Tibial nerve (tissue), 4 donors: ENCODE measurements at regions not wholly inside any gene's neighbourhood (a gene's known extent, or its start where the extent isn't known, plus 50 kb on each side); places are given as distances from the start of the nearest gene placed in this dataset.

Experiments
- DNase-seq, 2 donors: peaks; one replicate each; pipeline ENCODE4 v3.0.0-alpha.2; 2019; ENCODE audit warnings: low spot score in 2 of 2
- H3K27ac ChIP-seq, 4 donors: fragments of 200-600 bp; sonication (generic) in 3 of 4; one replicate each; pipeline ENCODE4 v1.5.1; 2017 to 2019; ENCODE audit warnings: mild to moderate bottlenecking in 1 of 4
- H3K27me3 ChIP-seq, 2 donors: fragments of 200-600 bp; sonication (generic) in 1 of 2; one replicate each; pipeline versions ENCODE4 v1.5.1 to v1.6.0; 2017 to 2019
- H3K36me3 ChIP-seq, 3 donors: fragments of 200-600 bp; sonication (generic); one replicate each; pipeline ENCODE4 v1.5.1; 2018 to 2019
- H3K4me1 ChIP-seq, 4 donors: fragments of 200-600 bp; sonication (generic) in 3 of 4; one replicate each; pipeline ENCODE4 v1.5.1; 2017 to 2019
- H3K4me3 ChIP-seq, 4 donors: fragments of 200-600 bp; sonication (generic) in 3 of 4; one replicate each; pipeline ENCODE4 v1.5.1; 2017 to 2019; ENCODE audit warnings: mild to moderate bottlenecking in 1 of 4, moderate library complexity in 1 of 4
- H3K9me3 ChIP-seq, 4 donors: fragments of 200-600 bp; sonication (generic) in 3 of 4; one replicate each; pipeline ENCODE4 v1.5.1; 2017 to 2019
- CTCF ChIP-seq, 5 experiments: fragments of 200-600 bp in 3 of 5; fragments of 450-650 bp in 2 of 5; sonication (generic) in 3 of 5; IDR thresholded peaks; one replicate each; pipeline ENCODE4 v1.5.1; 2016 to 2019; ENCODE audit warnings: antibody characterized with exemption in 5 of 5, mild to moderate bottlenecking in 3 of 5, moderate library complexity in 2 of 5
- EP300 ChIP-seq, 2 donors: sonication (generic); formaldehyde crosslinking; IDR thresholded peaks; one replicate each; pipeline ENCODE4 v1.6.1; 2017; ENCODE audit warnings: antibody characterized with exemption in 2 of 2, mild to moderate bottlenecking in 1 of 2
- POLR2A ChIP-seq, 2 donors: fragments of 450-650 bp; IDR thresholded peaks; one replicate each; pipeline ENCODE4 v1.6.1; 2017; ENCODE audit warnings: antibody characterized with exemption in 2 of 2, mild to moderate bottlenecking in 2 of 2, moderate library complexity in 2 of 2
- WGBS, 2 donors: methylation state at CpG; one replicate each; pipeline ENCODE4 v1.1.5; 2018; 5-methylcytosine and 5-hydroxymethylcytosine counted together

GRCh38 chr5:74499256-74500050 lies 141.1 kb downstream of the ENC1 start:
- WGBS, 2 donors, result 57 to 73% methylated on average over 4 of the region's 4 CpGs
- no peaks in the 10 kb centered on the region for H3K36me3 ChIP-seq
- TF ChIP-seq CTCF (IDR thresholded peaks at IDR 0.05) (no peak), POLR2A (IDR thresholded peaks at IDR 0.05) (no peak), EP300 (IDR thresholded peaks at IDR 0.05) (no peak)

GRCh38 chr5:74497706-74498105 lies 142.8 kb downstream of the ENC1 start:
- no peak for DNase-seq
- Histone ChIP-seq H3K4me1 (no peaks in the 10 kb centered on the region), H3K27ac (no peak overlapping the region), H3K36me3 (no peaks in the 10 kb centered on the region), H3K4me3 (no peak overlapping the region), H3K9me3 (no peaks in the 10 kb centered on the region), H3K27me3 (no peaks in the 10 kb centered on the region)
- TF ChIP-seq POLR2A (IDR thresholded peaks at IDR 0.05) (no peak), EP300 (IDR thresholded peaks at IDR 0.05) (no peak), CTCF (IDR thresholded peaks at IDR 0.05) (no peak)
- WGBS, 2 donors, result 86 to 90% methylated on average over 4 of the region's 4 CpGs

More at GRCh38 chr5:74499256-74500050, 141.1 kb downstream of the ENC1 start:
- Histone ChIP-seq H3K9me3 (no peaks in the 10 kb centered on the region), H3K27me3 (no peaks in the 10 kb centered on the region), H3K4me3 (no peak overlapping the region), H3K27ac (no peak overlapping the region), H3K4me1 (no peaks in the 10 kb centered on the region)
- DNase-seq, result no peak

- no peak for DNase-seq
- Histone ChIP-seq H3K27ac (no peak overlapping the region), H3K27me3 (no peaks in the 10 kb centered on the region), H3K36me3 (no peaks in the 10 kb centered on the region), H3K4me1 (no peaks in the 10 kb centered on the region), H3K4me3 (no peak overlapping the region), H3K9me3 (no peaks in the 10 kb centered on the region)
- TF ChIP-seq POLR2A (IDR thresholded peaks at IDR 0.05) (no peak), CTCF (IDR thresholded peaks at IDR 0.05) (no peak), EP300 (IDR thresholded peaks at IDR 0.05) (no peak)
Observed at GRCh38 chr5:74493411-74493810, 147.1 kb downstream of the ENC1 start.

- no peak for TF ChIP-seq CTCF (IDR thresholded peaks at IDR 0.05)
- TF ChIP-seq EP300 (IDR thresholded peaks at IDR 0.05), result no peak
- no peak for TF ChIP-seq POLR2A (IDR thresholded peaks at IDR 0.05)
- Histone ChIP-seq H3K36me3 (no peaks in the 10 kb centered on the region), H3K9me3 (no peaks in the 10 kb centered on the region), H3K27ac (no peak overlapping the region), H3K27me3 (no peaks in the 10 kb centered on the region), H3K4me3 (no peak overlapping the region), H3K4me1 (no peaks in the 10 kb centered on the region)
- 38 to 40% methylated on average over 2 of the region's 2 CpGs for WGBS, 2 donors
- no peak for DNase-seq
Observed at GRCh38 chr5:74492230-74492629, 148.3 kb downstream of the ENC1 start.

- no peak for TF ChIP-seq EP300 (IDR thresholded peaks at IDR 0.05)
- TF ChIP-seq POLR2A (IDR thresholded peaks at IDR 0.05), result no peak
- Histone ChIP-seq H3K27ac (no peak overlapping the region), H3K4me3 (no peak overlapping the region), H3K27me3 (no peaks in the 10 kb centered on the region), H3K36me3 (no peaks in the 10 kb centered on the region), H3K4me1 (no peaks in the 10 kb centered on the region), H3K9me3 (no peaks in the 10 kb centered on the region)
- no peak for DNase-seq
Observed at GRCh38 chr5:74491586-74491985, 148.9 kb downstream of the ENC1 start.
